GM10847 (cell line): ENCODE measurements at regions not wholly inside any gene's neighbourhood (a gene's known extent, or its start where the extent isn't known, plus 50 kb on each side); places are given as distances from the start of the nearest gene placed in this dataset.

Source experiments
- POLR2A ChIP-seq: IDR thresholded peaks from 2 replicates; pipeline ENCODE4 v1.6.1; 2011; ENCODE audit not compliant: insufficient read length; ENCODE audit errors: extremely low read depth

DNA sequence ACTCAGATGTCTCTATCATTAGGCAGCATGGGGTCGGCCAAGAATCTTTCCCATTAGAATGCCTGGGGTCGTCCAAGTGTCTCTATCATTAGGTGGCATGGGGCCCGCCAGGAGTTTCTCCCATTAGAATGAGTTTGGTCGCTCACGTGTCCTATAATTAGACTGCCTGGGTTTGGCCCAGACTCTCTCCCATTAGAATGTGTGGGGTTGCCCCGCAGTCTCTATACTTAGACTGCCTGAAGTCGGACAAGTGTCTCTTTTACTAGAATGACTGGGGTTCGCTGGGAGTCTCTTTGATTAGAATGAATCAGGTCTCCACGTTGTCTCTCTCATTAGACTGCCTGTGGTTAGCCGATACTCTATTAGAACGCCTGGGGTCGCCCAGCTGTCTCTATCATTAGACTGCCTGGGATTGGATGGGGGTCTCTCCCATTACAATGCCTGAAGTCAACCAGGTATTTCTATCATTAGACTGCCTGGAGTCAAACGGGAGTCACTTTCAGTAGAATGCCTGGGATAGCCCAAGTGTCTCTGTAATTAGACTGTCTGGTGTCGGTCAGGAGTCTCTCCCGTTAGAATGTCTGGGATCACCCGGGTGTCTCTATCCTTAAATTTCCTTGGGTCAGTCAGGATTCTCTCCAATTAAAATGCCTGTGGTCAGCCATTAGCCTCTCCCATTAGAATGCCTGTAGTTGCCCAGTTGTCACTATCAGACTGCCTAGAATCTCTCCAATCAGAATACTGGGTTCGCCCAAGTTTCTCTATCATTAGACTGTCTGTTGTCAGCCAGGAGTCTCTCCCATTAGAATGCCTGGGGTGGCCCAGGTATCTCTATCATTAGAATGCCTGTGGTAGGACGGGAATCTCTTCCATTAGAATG lies 1454.1 kb downstream of the UQCRFS1 start:
- TF ChIP-seq POLR2A = no peak

DNA sequence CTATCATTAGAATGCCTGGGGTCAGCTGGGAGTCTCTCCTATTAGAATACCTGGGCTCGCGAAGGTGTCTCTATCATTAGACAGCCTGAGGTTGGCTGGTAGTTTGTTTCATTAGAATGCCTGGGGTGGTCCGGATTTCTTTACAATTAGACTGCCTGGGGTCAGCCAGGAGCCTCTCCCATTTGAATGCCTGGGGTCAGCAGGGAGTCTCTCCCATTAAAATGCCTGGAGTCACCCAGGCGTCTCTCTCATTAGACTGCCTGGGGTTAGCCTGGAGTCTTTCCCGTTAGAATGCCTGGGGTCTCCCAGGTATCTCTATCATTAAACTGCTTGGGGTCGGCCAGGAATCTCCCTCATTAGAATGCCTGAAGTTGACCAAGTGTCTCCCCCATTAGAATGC lies 1458.3 kb downstream of the UQCRFS1 start:
- TF ChIP-seq POLR2A = no peak

DNA sequence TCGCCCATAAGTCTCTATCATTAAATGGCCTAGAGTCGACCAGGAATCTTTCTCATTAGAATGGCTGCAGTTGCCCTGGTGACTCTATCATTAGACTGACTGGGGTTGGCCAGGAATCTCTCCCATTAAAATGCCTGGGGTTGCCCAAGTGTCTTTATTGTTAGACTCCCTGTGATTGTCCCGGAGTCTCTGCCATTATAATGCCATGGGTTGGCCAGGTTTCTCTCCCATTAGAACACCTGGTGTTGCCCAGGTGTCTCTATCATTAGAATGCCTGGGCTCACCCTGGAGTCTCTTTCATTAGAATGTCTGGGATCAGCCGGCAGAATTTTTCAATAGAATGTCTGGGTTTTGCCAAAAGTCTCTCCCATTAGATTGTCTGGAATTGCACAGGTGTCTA lies 1459.3 kb downstream of the UQCRFS1 start:
- TF ChIP-seq POLR2A = no peak

DNA sequence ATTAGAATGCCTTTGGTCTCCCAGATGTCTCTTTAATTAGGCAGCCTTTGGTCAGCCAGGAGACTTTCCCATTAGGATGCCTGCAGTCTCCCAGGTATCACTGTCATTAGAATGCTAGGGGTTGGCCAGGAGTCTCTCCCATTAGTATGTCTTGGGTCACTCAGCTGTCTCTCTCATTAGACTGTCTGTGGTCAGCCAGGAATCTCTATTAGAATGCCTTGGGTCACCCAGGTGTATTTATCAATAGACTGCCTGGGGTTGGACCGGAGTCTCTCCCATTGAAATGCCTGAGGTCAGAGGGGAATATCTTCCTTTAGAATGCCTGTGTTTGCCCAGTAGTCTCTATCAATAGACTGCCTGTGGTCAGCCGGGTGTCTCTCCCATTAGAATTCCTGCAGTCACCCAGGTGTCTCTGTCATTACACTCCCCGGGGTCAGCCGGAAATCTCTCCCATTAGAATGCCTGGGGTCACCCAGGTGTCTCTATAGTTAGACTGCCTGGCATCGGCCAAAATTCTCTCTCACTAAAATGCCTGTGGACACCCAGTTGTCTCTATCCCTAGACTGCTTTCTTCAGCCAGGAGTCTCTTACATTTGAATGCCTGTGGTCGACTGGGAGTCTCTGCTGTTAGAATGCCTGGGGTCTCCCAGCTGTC lies 1460.3 kb downstream of the UQCRFS1 start:
- TF ChIP-seq POLR2A = no peak

DNA sequence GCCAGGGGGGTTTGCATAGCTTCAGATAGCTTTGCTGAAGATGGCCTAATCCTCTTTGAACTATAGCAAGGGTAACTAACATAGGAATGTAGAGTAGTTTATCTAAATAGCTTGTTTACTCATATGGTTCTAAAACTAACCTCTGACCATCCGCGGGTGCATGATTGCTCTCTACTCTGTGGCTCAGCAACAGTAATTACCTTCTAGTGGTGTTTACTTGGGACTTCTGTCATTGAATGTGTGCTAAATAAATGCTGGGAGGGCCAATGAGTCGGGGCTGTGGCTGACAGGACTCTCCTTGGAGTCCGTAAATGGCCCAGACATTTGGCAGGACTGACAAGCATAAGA lies 1461.9 kb downstream of the UQCRFS1 start:
- no peak for TF ChIP-seq POLR2A

DNA sequence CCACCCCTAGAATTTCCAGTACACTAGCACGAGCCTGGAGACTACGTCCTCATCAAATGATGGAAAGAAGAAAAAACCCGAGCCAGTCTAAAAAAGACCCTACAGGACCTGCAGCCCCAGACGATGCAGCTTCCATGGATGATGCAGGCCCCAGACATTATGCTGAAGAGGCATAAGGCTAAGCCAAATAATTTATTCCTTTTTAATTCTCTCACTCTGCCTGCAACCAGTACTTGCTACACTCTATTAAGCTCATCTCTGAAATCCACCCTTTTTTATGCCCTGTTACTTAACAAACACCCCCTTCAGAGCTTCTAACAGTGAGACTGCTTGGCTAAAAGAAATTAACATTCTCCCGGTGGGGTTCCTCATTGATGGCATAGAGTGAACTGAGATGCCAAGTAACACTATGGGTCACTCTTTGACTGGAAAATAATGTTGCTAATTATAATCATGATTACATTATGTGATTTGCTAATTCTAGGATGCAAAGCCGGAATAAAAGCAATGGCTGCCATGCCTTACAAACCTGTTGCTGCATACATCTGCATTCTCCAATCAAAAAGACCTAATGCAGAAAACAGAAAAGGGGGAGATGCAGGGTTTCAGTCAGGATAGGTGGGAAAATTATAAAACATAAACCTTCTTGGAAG lies 1462.4 kb downstream of the UQCRFS1 start:
- no peak for TF ChIP-seq POLR2A

DNA sequence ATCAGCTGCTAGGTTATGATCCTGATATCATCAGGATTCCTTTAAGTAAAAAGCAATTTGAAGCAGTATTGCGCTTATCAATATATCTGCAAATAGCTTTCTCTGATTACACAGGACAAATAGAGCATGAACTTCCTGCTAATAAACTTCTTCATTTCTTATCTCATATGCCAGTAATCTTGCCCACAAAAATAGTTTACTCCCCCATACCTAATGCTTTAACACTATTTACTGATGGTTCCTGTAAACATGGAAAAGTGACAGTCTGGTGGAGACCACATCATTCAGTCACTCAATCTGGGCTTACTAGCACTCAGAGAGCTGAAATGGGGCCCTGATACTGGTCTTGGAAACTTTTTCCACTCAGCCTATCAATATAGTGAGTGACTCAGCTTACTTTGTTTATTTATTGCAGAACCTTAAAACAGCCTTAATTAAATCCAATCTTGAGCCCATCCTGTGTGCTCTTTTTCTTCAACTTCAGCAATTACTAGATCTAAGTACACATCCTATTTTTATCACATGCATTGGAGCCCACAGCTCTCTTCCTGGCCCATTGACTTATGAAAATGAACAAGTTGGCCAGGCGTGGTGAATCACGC lies 1464.3 kb downstream of the UQCRFS1 start:
- TF ChIP-seq POLR2A = no peak

DNA sequence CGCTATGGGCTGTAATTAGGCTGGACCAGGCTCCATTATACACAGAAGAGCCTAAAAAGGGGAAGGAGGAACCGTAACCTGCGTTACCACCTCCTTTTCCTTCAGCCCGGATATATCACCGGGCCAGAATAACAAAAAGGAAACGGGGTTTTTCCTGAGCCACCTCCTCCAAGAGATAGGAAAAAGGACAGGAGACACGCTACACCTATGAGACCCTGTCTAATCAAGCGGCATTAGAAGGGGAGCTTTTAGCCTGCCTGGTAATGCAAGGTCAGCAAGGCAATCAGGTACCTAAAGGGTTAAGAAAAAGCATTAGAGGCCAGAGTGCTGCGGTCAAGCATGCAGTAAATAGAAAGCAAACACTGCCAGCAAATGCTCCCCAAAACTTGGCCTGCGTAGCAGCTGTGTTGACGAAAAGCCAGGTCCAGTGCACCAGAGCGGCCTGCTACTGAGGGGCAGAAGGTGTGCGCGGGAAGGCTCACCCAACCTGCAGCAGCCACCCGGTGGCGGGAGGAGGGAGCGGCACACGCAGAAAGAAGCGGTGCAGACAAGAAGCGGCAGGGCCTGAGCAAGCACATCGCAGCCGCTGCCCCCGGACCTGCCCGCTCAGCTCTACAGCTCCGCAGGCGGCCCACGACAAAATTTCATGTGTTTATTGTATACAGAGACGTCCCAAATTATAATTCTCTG lies 1466.1 kb downstream of the UQCRFS1 start:
- TF ChIP-seq POLR2A = no peak

DNA sequence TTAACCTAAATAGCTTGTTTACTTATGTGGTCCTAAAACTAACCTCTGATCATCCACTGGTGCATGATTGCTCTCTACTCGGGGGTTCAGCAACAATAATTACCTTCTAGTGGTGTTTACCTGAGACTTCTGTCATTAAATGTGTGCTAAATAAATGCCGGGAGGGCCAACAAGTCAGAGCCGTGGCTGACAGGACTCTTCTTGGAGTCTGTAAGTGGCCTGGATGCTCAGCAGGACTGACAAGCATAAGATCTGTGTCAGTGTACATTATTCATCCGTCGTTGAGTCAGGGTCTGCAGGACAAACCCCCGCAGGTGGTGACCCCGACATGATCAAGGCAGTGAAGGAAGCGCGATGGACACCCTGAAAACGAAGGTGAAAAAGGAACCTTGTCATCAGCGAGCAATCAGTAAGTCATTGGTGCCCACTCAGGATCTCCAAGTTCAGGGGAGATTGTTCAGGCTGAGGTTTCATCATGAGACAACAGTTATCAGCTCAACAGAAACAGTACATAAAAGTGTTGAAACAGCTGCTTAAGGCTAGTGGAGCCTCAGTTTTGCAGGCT lies 1466.9 kb downstream of the UQCRFS1 start:
- no peak for TF ChIP-seq POLR2A

DNA sequence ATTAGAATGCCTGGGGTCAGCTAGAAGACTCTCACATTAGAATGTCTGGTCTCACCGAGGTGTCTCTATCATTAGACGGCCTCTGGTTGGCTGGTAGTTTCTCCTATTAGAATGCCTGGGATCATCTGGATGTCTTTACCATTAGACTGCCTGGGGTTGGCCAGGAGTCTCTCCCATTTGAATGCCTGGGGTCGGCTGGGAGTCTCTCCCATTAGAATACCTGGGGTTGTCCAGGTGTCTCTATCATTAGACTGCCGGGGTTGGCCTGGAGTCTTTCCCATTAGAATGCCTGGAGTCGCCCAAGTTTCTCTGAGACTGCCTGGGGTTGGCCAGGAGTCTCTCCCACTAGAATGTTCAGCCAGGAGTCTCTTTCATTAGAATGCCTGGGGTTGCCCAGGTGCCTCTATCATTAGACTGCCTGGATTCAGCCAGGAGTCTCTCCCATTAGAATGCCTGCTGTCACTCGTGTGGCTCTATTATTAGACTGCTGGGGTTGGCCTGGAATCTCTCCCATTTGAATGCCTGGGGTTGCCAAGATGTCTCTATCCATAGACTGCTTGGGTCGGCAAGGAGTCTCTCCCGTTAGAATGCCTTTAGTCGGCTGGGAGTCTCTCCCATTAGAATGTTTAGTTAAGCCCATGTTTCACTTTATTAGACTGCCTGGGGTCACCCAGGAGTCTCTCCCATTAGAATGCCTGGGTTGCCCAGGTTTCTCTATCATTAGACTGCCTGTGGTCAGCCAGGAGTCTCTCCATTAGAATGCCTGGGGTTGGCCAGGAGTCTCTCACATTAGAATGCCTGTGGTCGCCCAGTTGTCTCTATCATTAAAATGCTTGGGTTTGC lies 1467.8 kb downstream of the UQCRFS1 start:
- no peak for TF ChIP-seq POLR2A

DNA sequence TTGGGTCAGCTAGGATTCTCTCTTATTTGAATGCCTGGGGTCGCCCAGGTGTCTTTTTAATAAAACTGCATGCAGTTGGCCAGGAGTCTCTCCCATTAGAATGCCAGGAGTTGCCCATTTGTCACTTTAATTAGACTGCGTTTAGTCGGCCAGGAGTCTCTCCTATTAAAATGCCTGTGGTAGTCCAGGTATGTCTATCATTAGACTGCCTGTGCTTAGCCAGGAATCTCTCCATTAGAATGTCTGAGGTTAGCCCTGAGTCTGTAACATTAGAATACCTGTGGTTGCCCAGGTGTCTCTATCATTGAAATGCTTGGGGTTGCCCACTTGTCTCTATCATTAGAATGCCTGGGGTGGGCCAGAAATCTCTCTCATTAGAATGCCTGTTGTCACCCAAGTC lies 1470.9 kb downstream of the UQCRFS1 start:
- TF ChIP-seq POLR2A = no peak

DNA sequence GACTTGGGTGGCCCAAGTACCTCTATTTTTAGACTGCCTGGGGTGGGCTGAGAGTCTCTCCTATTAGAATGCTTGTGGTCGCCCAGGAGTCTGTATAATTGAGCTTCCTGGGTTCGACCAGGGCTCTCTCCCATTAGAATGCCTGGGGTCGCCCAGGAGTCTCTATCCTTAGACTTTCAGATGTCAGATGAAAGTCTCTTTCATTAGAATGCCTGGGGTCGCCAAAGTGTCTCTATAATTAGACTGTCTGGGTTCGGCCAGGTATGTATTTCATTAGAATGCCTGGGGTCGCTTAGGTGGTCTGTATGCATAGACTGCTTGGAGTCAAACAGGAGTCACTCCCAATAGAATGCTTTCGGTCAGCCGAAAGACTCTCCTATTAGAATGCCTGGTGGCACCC lies 1471.7 kb downstream of the UQCRFS1 start:
- no peak for TF ChIP-seq POLR2A

DNA sequence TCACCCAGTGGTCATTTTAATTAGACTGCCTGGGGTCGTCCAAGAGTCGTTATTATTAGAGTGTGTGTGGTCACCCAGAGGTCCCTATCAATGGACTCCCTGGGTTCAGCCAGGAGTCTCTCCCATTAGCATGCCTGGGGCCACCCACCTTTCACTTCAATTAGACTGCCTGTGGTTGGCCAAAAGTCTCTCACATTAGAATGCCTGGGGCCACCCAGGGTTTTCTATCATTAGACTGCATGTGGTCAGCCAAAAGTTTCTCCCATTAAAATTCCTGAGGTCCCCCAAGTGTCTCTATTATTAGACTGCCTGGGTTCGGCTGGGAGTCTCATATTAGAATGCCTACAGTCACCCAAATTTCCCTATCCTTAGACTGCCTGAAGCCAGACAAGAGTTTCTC lies 1472.6 kb downstream of the UQCRFS1 start:
- TF ChIP-seq POLR2A = no peak

DNA sequence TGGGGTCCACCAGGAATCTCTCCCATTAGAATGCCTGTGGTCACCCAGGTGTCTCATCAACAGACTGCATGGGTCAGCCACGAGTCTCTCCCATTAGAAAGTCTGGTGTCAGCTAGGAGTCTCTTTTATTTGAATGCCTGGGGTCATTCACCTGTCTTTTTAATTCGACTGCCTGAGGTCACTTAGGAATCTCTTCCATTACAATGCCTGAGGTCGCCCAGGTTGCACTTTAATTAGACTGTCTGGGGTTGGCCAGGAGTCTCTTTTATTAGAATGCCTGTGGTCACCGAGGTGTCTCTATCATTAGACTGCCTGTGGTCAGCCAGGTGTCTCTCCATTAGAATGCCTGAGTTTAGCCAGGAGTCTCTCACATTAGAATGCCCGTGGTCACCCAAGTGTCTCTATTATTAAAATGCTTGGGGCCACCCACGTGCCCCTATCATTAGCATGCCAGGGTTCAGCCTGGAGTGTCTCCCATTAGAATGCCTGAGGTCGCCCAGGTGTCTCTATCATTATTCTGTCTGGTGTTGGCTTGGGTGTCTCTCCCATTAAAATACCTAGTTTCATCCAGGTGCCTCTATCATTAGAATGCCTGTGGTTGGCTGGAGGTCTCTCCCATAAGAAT lies 1474.3 kb downstream of the UQCRFS1 start:
- TF ChIP-seq POLR2A = no peak
